GM12891 (cell line): ENCODE measurements at regions not wholly inside any gene's neighbourhood (a gene's known extent, or its start where the extent isn't known, plus 50 kb on each side); places are given as distances from the start of the nearest gene placed in this dataset.

ENCODE experiments used
- DNase-seq: peaks from one replicate; pipeline ENCODE4 v3.0.0; 2011; ENCODE audit warnings: low spot score; ENCODE audit not compliant: insufficient read length
- FAIRE-seq: peaks from 2 replicates; lab custom pipeline; 2011; peaks lifted over from hg19 to GRCh38; lab: Jason Lieb, UNC
- PAX5 ChIP-seq: IDR thresholded peaks from 2 replicates; pipeline ENCODE4 v1.6.1; 2011; ENCODE audit warnings: low read length, moderate library complexity, mild to moderate bottlenecking; ENCODE audit not compliant: insufficient read depth, severe bottlenecking
- POLR2A ChIP-seq: IDR thresholded peaks from 2 replicates; pipeline ENCODE4 v1.6.1; 2011; ENCODE audit warnings: low read depth, low read length, control low read depth
- POLR2AphosphoS5 ChIP-seq: IDR thresholded peaks from 2 replicates; pipeline ENCODE4 v1.6.1; 2011; ENCODE audit warnings: low read depth, low read length, control low read depth
- POU2F2 ChIP-seq: IDR thresholded peaks from 2 replicates; pipeline ENCODE4 v1.6.1; 2011; ENCODE audit warnings: low read depth, mild to moderate bottlenecking, control low read depth, low read length, moderate library complexity
- SPI1 ChIP-seq: IDR thresholded peaks from 2 replicates; pipeline ENCODE4 v1.6.1; 2011; ENCODE audit warnings: low read depth, low read length, control low read depth
- TAF1 ChIP-seq: IDR thresholded peaks from 2 replicates; pipeline ENCODE4 v1.6.1; 2011; ENCODE audit warnings: low read depth, low read length, control low read depth

DNA sequence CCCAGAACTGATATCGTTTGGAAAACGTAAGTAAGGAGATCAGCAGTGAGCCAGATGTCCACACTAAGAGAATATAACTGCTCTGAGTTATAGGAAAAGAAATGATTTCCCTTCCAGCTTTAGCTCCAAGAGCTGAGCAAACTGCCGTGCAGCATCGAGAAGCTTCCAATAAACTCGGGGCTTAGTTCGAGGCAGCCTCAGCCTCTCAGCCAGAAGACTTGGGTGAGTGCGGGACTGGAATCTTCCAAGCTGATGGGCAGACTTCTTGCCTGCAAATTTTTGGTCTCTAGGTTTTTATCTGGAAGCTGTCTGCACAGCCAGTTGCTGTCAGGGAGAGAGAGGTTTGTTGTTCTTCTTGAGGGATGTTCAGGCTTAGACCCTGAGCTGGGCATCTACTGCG is 196.1 kb downstream of the PHETA1 start:
- no peak for DNase-seq
- TF ChIP-seq TAF1 (no peak), POU2F2 (no peak), POLR2A (no peak), SPI1 (no peak), PAX5 (no peak), POLR2AphosphoS5 (no peak)
- FAIRE-seq = no peak

DNA sequence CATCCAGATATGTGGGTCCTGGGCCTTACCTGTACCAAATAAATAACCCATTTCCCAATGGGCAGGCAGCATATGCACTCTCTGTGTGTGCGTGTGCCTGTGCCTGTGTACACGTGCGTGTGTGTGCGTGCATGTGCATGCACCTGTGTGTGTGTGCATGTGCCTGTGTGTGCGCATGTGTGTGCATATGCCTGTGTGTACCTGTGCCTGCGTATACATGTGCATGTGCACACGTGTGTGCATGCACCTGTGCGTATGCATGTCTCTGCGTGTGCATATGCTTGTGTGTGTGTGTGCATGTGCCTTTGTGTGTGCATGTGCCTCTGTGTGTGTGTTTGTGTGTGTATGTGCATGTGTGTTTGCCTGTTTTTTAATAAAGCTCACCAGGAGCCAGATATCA is 197.1 kb downstream of the PHETA1 start:
- FAIRE-seq = no peak
- DNase-seq = no peak
- TF ChIP-seq POLR2AphosphoS5 = no peak
- no peak for TF ChIP-seq POLR2A
- no peak for TF ChIP-seq POU2F2
- TF ChIP-seq PAX5 = no peak
- TF ChIP-seq SPI1 = no peak
- no peak for TF ChIP-seq TAF1

GRCh38 chr12:111171345-111171744 is 197.6 kb downstream of the PHETA1 start:
- no peak for DNase-seq
- FAIRE-seq = no peak
- TF ChIP-seq POU2F2 (no peak), POLR2A (no peak), POLR2AphosphoS5 (no peak), TAF1 (no peak), PAX5 (no peak), SPI1 (no peak)

- TF ChIP-seq PAX5 (no peak), POLR2AphosphoS5 (no peak), SPI1 (peak; percentile 71)
- FAIRE-seq (no peak), DNase-seq (no peak)
These were observed 198.4 kb downstream of the PHETA1 start for GRCh38 chr12:111170543-111170942.

GRCh38 chr12:111169456-111169855 is 199.4 kb downstream of the PHETA1 start:
- no peak for DNase-seq
- TF ChIP-seq SPI1 (no peak), POU2F2 (no peak), POLR2AphosphoS5 (no peak), TAF1 (no peak), POLR2A (no peak), PAX5 (no peak)
- FAIRE-seq = no peak

GRCh38 chr12:111169032-111169431 is 199.9 kb downstream of the PHETA1 start:
- TF ChIP-seq PAX5 (no peak), SPI1 (no peak), POU2F2 (no peak), POLR2A (no peak), POLR2AphosphoS5 (no peak), TAF1 (no peak)
- FAIRE-seq (no peak), DNase-seq (no peak)

GRCh38 chr12:111168009-111168900 is 200.6 kb downstream of the PHETA1 start:
- DNase-seq = no peak
- TF ChIP-seq POLR2AphosphoS5 (no peak), PAX5 (no peak), POU2F2 (no peak), POLR2A (no peak), TAF1 (no peak), SPI1 (no peak)
- no peak for FAIRE-seq

- DNase-seq = no peak
- TF ChIP-seq TAF1 = no peak
- no peak for TF ChIP-seq POLR2A
- no peak for TF ChIP-seq SPI1
- FAIRE-seq = no peak
These were observed 201.9 kb downstream of the PHETA1 start for GRCh38 chr12:111166779-111167540.

- DNase-seq (no peak), FAIRE-seq (no peak)
- TF ChIP-seq POLR2AphosphoS5 (no peak), POU2F2 (no peak), POLR2A (no peak), TAF1 (no peak), PAX5 (no peak), SPI1 (no peak)
These were observed 203.9 kb downstream of the PHETA1 start for GRCh38 chr12:111164833-111165525.
